CD4-positive, CD25-positive, alpha-beta regulatory T cell (primary cell): ENCODE measurements at regions not wholly inside any gene's neighbourhood (a gene's known extent, or its start where the extent isn't known, plus 50 kb on each side); places are given as distances from the start of the nearest gene placed in this dataset.
"Not testable (repeated sequence)": the region's sequence is repeated elsewhere in the genome, so short reads cannot be mapped to it uniquely, and the experiment has no call there.

ENCODE experiments used
- ATAC-seq, 2 donors: fragments of 150-1000 bp; cut with Tn5 transposase; one replicate each; pipeline ENCODE4 v1.10.0; 2021; ENCODE audit warnings: low read depth in 2 of 2, moderate number of reproducible peaks in 2 of 2, moderate library complexity in 1 of 2
- DNase-seq, 3 donors: peaks; one replicate each; pipeline versions ENCODE4 v3.0.0 to v3.0.0-alpha.2; 2012 to 2022; ENCODE audit warnings: mixed read lengths in 1 of 3
- H3K27ac ChIP-seq: one replicate; pipeline ENCODE4 v1.7.0; 2013; ENCODE audit warnings: mild to moderate bottlenecking, low read length; ENCODE audit not compliant: insufficient read depth, poor library complexity, severe bottlenecking
- H3K27me3 ChIP-seq: one replicate; pipeline ENCODE4 v1.7.0; 2013; ENCODE audit warnings: low read length; ENCODE audit not compliant: control insufficient read depth, insufficient read depth
- H3K36me3 ChIP-seq: one replicate; pipeline ENCODE4 v1.7.0; 2013; ENCODE audit warnings: mild to moderate bottlenecking, low read length, moderate library complexity; ENCODE audit not compliant: control insufficient read depth, insufficient read depth
- H3K4me1 ChIP-seq: 2 replicates; pipeline ENCODE4 v1.7.0; 2013; ENCODE audit warnings: mild to moderate bottlenecking, low read length; ENCODE audit not compliant: insufficient read depth, control insufficient read depth, poor library complexity, severe bottlenecking
- H3K4me3 ChIP-seq: one replicate; pipeline ENCODE4 v1.7.0; 2013; ENCODE audit warnings: low read depth, mild to moderate bottlenecking, low read length, moderate library complexity
- H3K9me3 ChIP-seq, 2 experiments: 1 replicate in 1 of 2; 2 replicates in 1 of 2; pipeline ENCODE4 v1.7.0; 2013; ENCODE audit warnings: low read length in 2 of 2, mild to moderate bottlenecking in 1 of 2, moderate library complexity in 1 of 2; ENCODE audit not compliant: control insufficient read depth in 2 of 2
- H3K27ac Mint-ChIP-seq, 3 donors: one replicate each; pipeline ENCODE4 v1.8.0; 2020 to 2022; ENCODE audit warnings: mild to moderate bottlenecking in 3 of 3, mixed read lengths in 3 of 3, moderate library complexity in 2 of 3
- H3K27me3 Mint-ChIP-seq: one replicate; pipeline ENCODE4 v1.8.0; 2022; ENCODE audit warnings: mild to moderate bottlenecking, mixed read lengths
- H3K36me3 Mint-ChIP-seq: one replicate; pipeline ENCODE4 v1.8.0; 2020; ENCODE audit warnings: mixed read lengths
- H3K4me1 Mint-ChIP-seq, 4 donors: one replicate each; pipeline ENCODE4 v1.8.0; 2020 to 2022; ENCODE audit warnings: mixed read lengths in 4 of 4, mild to moderate bottlenecking in 1 of 4
- H3K4me3 Mint-ChIP-seq, 4 donors: one replicate each; pipeline ENCODE4 v1.8.0; 2020 to 2022; ENCODE audit warnings: mild to moderate bottlenecking in 4 of 4, mixed read lengths in 4 of 4, moderate library complexity in 3 of 4
- H3K9me3 Mint-ChIP-seq, 7 donors: one replicate each; pipeline ENCODE4 v1.8.0; 2020 to 2022; ENCODE audit warnings: mixed read lengths in 7 of 7, mild to moderate bottlenecking in 3 of 7, moderate library complexity in 2 of 7

GRCh38 chr16:29326164-29327125 lies 80.1 kb downstream of the NPIPB11 start:
- not testable (repeated sequence) for H3K4me1 ChIP-seq, H3K27ac Mint-ChIP-seq

DNA sequence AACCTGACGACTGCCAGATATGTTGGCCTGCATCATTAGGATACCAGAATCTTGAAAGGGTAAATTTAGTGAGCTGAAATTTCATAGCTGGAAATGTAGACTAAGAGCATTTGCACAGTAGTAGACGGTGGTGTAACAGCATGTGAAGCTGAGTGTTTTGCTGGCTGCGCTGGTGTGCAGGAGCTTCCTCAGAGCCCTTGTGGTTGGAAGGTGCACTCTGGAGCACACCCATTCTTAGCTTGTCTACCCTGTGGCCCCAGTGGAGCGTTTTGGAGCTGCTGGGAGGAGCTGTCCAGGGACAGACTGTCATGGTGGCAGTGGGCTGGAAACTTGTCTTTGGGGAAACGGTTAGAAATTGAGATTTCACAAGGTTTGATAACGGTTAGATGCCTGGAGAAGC lies 82.8 kb downstream of the NPIPB11 start:
- ATAC-seq, H3K36me3 ChIP-seq, H3K4me3 ChIP-seq, H3K4me1 ChIP-seq, H3K9me3 ChIP-seq, H3K4me1 Mint-ChIP-seq, H3K36me3 Mint-ChIP-seq, H3K9me3 Mint-ChIP-seq, DNase-seq, H3K27ac ChIP-seq, H3K27me3 ChIP-seq, H3K27me3 Mint-ChIP-seq, H3K4me3 Mint-ChIP-seq: not testable (repeated sequence)
- H3K27ac Mint-ChIP-seq, result peak overlapping the region in 2 of 3 donors; percentile 46 to 74

More at GRCh38 chr16:29326164-29327125, 80.1 kb downstream of the NPIPB11 start:
- not testable (repeated sequence) for H3K9me3 Mint-ChIP-seq, H3K9me3 ChIP-seq, H3K27ac ChIP-seq, H3K4me1 Mint-ChIP-seq, H3K27me3 Mint-ChIP-seq, ATAC-seq, DNase-seq, H3K27me3 ChIP-seq, H3K4me3 ChIP-seq, H3K4me3 Mint-ChIP-seq, H3K36me3 ChIP-seq, H3K36me3 Mint-ChIP-seq

- H3K4me1 ChIP-seq, result no peaks in the 10 kb centered on the region
These were observed 84.9 kb downstream of the NPIPB11 start for GRCh38 chr16:29321585-29321984.

GRCh38 chr16:29321000-29321393 lies 85.5 kb downstream of the NPIPB11 start:
- DNase-seq, result no peak
- no peak for ATAC-seq
- no peak overlapping the region for H3K27ac Mint-ChIP-seq
- H3K27me3 ChIP-seq, result no peaks in the 10 kb centered on the region
- no peaks in the 10 kb centered on the region for H3K36me3 ChIP-seq
- peaks cover 0 to 3% (median 0%) of the 10 kb centered on the region in 4 donors for H3K4me1 Mint-ChIP-seq
- H3K9me3 ChIP-seq, result no peaks in the 10 kb centered on the region
- H3K36me3 Mint-ChIP-seq, result peaks cover 3% of the 10 kb centered on the region
- H3K27ac ChIP-seq, result no peak overlapping the region
- no peaks in the 10 kb centered on the region for H3K9me3 Mint-ChIP-seq
- no peaks in the 10 kb centered on the region for H3K4me1 ChIP-seq
- no peaks in the 10 kb centered on the region for H3K27me3 Mint-ChIP-seq
- H3K4me3 ChIP-seq, result no peak overlapping the region
- H3K4me3 Mint-ChIP-seq, result no peak overlapping the region

More at GRCh38 chr16:29321585-29321984, 84.9 kb downstream of the NPIPB11 start:
- no peak for DNase-seq
- peaks cover 3% of the 10 kb centered on the region for H3K36me3 Mint-ChIP-seq
- no peaks in the 10 kb centered on the region for H3K27me3 ChIP-seq
- H3K27ac ChIP-seq, result no peak overlapping the region
- no peaks in the 10 kb centered on the region for H3K9me3 Mint-ChIP-seq
- peaks cover 0 to 3% (median 0%) of the 10 kb centered on the region in 4 donors for H3K4me1 Mint-ChIP-seq
- H3K36me3 ChIP-seq, result no peaks in the 10 kb centered on the region
- no peak overlapping the region for H3K4me3 ChIP-seq
- H3K9me3 ChIP-seq, result no peaks in the 10 kb centered on the region
- no peak overlapping the region for H3K27ac Mint-ChIP-seq
- no peaks in the 10 kb centered on the region for H3K27me3 Mint-ChIP-seq
- no peak for ATAC-seq
- no peak overlapping the region for H3K4me3 Mint-ChIP-seq

DNA sequence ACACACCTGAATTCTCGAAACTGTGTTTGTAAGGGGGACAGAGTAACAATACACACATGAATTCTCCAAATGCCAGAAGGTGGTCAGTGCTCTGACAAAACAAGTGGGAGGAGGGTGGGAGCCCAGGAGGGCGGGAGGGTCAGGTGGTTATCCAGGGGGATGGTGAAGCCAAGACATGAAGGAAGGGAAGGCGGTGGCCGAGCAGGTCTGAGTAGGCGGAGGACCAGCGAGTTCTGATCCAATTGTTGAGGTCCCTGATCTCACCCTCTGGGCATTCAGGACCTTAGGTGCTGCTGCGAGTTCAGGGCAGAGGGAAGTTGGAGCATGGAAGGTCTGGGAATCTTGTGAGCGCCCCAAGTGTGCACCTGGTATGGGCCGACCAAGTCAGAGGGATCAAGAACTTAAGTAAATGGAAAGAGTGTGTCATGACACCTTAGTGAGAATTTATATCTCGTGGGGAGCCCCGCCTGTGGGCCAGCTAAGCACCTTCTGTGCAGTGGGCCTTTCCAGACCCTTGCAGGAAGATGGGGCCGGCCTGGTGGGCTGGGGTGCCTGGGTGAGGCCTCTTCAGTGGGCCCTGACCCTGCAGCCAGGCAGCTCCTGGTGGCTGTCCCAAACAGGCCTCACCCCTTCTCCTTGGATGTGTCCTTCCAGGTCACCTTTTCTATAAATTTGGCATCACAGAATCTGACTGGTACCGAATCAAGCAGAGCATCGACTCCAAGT lies 86.1 kb downstream of the NPIPB11 start:
- ATAC-seq (no peak), DNase-seq (no peak)
- Mint-ChIP-seq H3K27me3 (no peaks in the 10 kb centered on the region), H3K4me1 (peaks cover 0 to 3% (median 0%) of the 10 kb centered on the region in 4 donors), H3K9me3 (no peaks in the 10 kb centered on the region), H3K36me3 (peaks cover 3% of the 10 kb centered on the region), H3K4me3 (no peak overlapping the region), H3K27ac (peak overlapping the region in 1 of 3 donors; percentile 81)
- H3K9me3 ChIP-seq, result no peaks in the 10 kb centered on the region
- no peaks in the 10 kb centered on the region for H3K27me3 ChIP-seq
- H3K4me1 ChIP-seq, result no peaks in the 10 kb centered on the region
- H3K36me3 ChIP-seq, result no peaks in the 10 kb centered on the region
- no peak overlapping the region for H3K4me3 ChIP-seq
- H3K27ac ChIP-seq, result no peak overlapping the region

DNA sequence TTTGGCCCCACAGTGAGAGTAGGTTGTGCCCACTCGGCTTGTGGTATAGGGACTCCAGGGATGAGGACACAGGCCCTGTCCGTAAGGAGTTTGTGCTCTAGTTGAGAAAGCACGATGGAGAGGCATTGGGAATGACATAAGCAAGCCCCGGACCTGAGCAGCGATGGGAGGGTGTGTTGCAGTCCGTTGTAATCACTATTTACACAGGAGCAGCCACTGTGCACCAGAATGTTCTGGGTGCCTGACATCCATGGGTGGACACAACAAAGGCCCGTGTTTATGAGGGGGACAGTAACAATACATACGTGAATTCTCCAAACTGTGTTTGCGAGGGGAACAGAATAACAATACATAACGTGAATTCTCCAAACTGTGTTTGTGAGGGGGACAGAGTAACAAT lies 86.8 kb downstream of the NPIPB11 start:
- H3K4me3 ChIP-seq, result no peak overlapping the region
- H3K36me3 Mint-ChIP-seq, result peaks cover 3% of the 10 kb centered on the region
- H3K27ac ChIP-seq, result no peak overlapping the region
- no peaks in the 10 kb centered on the region for H3K27me3 Mint-ChIP-seq
- H3K4me1 ChIP-seq, result no peaks in the 10 kb centered on the region
- H3K36me3 ChIP-seq, result no peaks in the 10 kb centered on the region
- no peak overlapping the region for H3K27ac Mint-ChIP-seq
- no peaks in the 10 kb centered on the region for H3K27me3 ChIP-seq
- ATAC-seq, result no peak
- H3K9me3 Mint-ChIP-seq, result no peaks in the 10 kb centered on the region
- no peak overlapping the region for H3K4me3 Mint-ChIP-seq
- H3K9me3 ChIP-seq, result no peaks in the 10 kb centered on the region
- H3K4me1 Mint-ChIP-seq, result peaks cover 0 to 3% (median 0%) of the 10 kb centered on the region in 4 donors
- DNase-seq, result no peak

DNA sequence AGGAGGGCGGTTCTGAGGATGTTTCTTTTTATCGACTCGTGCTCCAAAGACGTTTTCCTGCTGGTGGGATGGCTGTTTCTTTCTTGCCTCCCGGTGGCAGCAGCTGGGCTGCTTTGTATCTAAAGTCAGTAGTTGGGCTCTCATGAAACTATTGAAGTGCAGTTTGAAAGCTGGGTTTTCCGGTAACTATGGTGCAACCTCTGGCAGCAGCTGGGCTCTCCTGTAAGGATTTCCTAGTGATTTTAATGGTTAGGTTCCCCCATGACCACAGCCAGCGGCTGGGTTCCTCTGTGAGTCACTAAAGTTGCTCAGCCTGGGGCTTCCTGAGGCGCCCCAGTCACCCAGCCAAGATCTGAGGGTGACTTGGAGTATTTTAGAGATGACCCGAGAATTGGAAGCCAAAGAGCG lies 87.9 kb downstream of the NPIPB11 start:
- not testable (repeated sequence) for H3K4me1 ChIP-seq, H3K36me3 ChIP-seq, H3K4me1 Mint-ChIP-seq, H3K27me3 ChIP-seq, H3K27me3 Mint-ChIP-seq, H3K4me3 ChIP-seq, H3K9me3 Mint-ChIP-seq, DNase-seq, H3K4me3 Mint-ChIP-seq, H3K27ac ChIP-seq, H3K36me3 Mint-ChIP-seq, H3K9me3 ChIP-seq
- peak; percentile 25 to 28 for ATAC-seq
- peak overlapping the region in 1 of 3 donors; percentile 73 for H3K27ac Mint-ChIP-seq
